Osteocyte (in vitro differentiated cells): ENCODE measurements at regions not wholly inside any gene's neighbourhood (a gene's known extent, or its start where the extent isn't known, plus 50 kb on each side); places are given as distances from the start of the nearest gene placed in this dataset.

ENCODE experiments used
- DNase-seq: peaks from one replicate; pipeline ENCODE4 v3.0.0; 2021; ENCODE audit warnings: mixed read lengths; ENCODE audit not compliant: unreplicated experiment; ENCODE audit errors: extremely low spot score
- H3K27ac Mint-ChIP-seq: one replicate; pipeline ENCODE4 v1.8.0; 2021; ENCODE audit warnings: mild to moderate bottlenecking, mixed read lengths; ENCODE audit not compliant: unreplicated experiment
- H3K27me3 Mint-ChIP-seq: one replicate; pipeline ENCODE4 v1.8.0; 2021; ENCODE audit warnings: mixed read lengths; ENCODE audit not compliant: unreplicated experiment
- H3K36me3 Mint-ChIP-seq: one replicate; pipeline ENCODE4 v1.8.0; 2021; ENCODE audit warnings: mixed read lengths; ENCODE audit not compliant: unreplicated experiment
- H3K4me1 Mint-ChIP-seq: one replicate; pipeline ENCODE4 v1.8.0; 2021; ENCODE audit warnings: mixed read lengths; ENCODE audit not compliant: unreplicated experiment
- H3K4me3 Mint-ChIP-seq: one replicate; pipeline ENCODE4 v1.8.0; 2021; ENCODE audit warnings: mild to moderate bottlenecking, moderate library complexity, mixed read lengths; ENCODE audit not compliant: unreplicated experiment
- H3K9me3 Mint-ChIP-seq: one replicate; pipeline ENCODE4 v1.8.0; 2021; ENCODE audit warnings: mixed read lengths; ENCODE audit not compliant: unreplicated experiment
- CTCF ChIP-seq: fragments of 200-600 bp; sonication (generic); IDR thresholded peaks from 2 replicates; pipeline ENCODE4 v1.5.0; 2021; ENCODE audit warnings: antibody characterized with exemption, mild to moderate bottlenecking, moderate library complexity

GRCh38 chr16:50497592-50497991, 50.6 kb upstream of the NKD1 start:
- no peak for TF ChIP-seq CTCF
- H3K9me3 Mint-ChIP-seq: no peaks in the 10 kb centered on the region
- no peak overlapping the region for H3K27ac Mint-ChIP-seq
- H3K27me3 Mint-ChIP-seq: no peaks in the 10 kb centered on the region
- H3K4me3 Mint-ChIP-seq: no peak overlapping the region
- no peaks in the 10 kb centered on the region for H3K4me1 Mint-ChIP-seq
- DNase-seq: peak; percentile 71
- no peaks in the 10 kb centered on the region for H3K36me3 Mint-ChIP-seq

- Mint-ChIP-seq H3K36me3 (no peaks in the 10 kb centered on the region), H3K27ac (no peak overlapping the region), H3K4me3 (no peak overlapping the region), H3K4me1 (no peaks in the 10 kb centered on the region), H3K27me3 (no peaks in the 10 kb centered on the region), H3K9me3 (no peaks in the 10 kb centered on the region)
- no peak for DNase-seq
- no peak for TF ChIP-seq CTCF
These were observed 51.2 kb upstream of the NKD1 start for GRCh38 chr16:50496990-50497389.

- no peaks in the 10 kb centered on the region for H3K9me3 Mint-ChIP-seq
- no peaks in the 10 kb centered on the region for H3K4me1 Mint-ChIP-seq
- TF ChIP-seq CTCF: no peak
- peak; percentile 66 for DNase-seq
- H3K27me3 Mint-ChIP-seq: no peaks in the 10 kb centered on the region
- H3K36me3 Mint-ChIP-seq: no peaks in the 10 kb centered on the region
- H3K4me3 Mint-ChIP-seq: no peak overlapping the region
- H3K27ac Mint-ChIP-seq: no peak overlapping the region
These were observed 52.5 kb upstream of the NKD1 start for GRCh38 chr16:50495673-50496072.

GRCh38 chr16:50494501-50495491, 53.4 kb upstream of the NKD1 start:
- Mint-ChIP-seq H3K9me3 (no peaks in the 10 kb centered on the region), H3K4me3 (no peak overlapping the region), H3K36me3 (no peaks in the 10 kb centered on the region), H3K27ac (no peak overlapping the region), H3K27me3 (no peaks in the 10 kb centered on the region), H3K4me1 (no peaks in the 10 kb centered on the region)
- no peak for TF ChIP-seq CTCF
- peak; percentile 69 for DNase-seq

GRCh38 chr16:50491516-50491915, 56.7 kb upstream of the NKD1 start:
- no peak for TF ChIP-seq CTCF
- Mint-ChIP-seq H3K4me1 (no peaks in the 10 kb centered on the region), H3K27ac (no peak overlapping the region), H3K36me3 (no peaks in the 10 kb centered on the region), H3K9me3 (no peaks in the 10 kb centered on the region), H3K4me3 (no peak overlapping the region), H3K27me3 (no peaks in the 10 kb centered on the region)
- DNase-seq: no peak
